ENCODE measurements at regions not wholly inside any gene's neighbourhood (a gene's known extent, or its start where the extent isn't known, plus 50 kb on each side); places are given as distances from the start of the nearest gene placed in this dataset.

DNA sequence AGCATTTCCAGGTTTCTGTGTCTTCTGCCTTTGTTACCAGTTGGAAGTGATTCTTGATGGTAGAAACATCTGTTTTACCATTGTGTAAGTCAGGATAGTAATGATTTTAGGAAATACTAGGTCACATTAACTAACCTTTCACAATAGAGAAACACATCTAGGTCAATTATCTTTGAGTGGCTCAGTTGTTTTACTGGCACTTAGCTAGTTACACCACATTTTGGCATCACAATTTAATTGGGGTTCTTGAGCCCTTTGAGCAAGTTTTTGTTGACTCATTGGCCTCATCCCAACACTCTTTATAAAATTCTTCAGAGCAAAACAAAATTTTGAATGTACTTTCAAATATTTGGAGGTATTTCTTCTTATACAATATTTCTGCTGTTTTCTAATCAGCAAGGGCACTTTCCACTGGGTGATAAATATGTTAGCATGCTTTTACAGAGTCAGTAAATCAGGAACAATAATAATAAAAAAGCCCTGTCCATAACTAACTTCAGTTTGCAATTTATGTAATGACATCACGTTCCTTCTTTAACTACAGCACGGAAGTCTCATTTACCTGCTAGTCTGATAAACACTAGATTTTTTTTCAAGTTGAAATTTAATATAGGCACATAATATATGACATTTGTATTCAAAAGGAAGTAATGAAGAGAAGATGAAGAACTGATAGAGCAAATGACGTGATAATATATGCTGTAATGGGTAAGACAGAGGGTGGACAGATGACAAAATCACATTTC is 64.8 kb upstream of the GK2 start (continued):
- TF ChIP-seq, protein P1, sequence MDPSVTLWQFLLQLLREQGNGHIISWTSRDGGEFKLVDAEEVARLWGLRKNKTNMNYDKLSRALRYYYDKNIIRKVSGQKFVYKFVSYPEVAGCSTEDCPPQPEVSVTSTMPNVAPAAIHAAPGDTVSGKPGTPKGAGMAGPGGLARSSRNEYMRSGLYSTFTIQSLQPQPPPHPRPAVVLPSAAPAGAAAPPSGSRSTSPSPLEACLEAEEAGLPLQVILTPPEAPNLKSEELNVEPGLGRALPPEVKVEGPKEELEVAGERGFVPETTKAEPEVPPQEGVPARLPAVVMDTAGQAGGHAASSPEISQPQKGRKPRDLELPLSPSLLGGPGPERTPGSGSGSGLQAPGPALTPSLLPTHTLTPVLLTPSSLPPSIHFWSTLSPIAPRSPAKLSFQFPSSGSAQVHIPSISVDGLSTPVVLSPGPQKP (IDR thresholded peaks at IDR 0.05; ENCODE audit: low read depth, low read length): no peak
- TF ChIP-seq RBBP5 (conservative IDR thresholded peaks at IDR 0.05) (no peak), DPF2 (IDR thresholded peaks at IDR 0.05) (no peak), FOS (IDR thresholded peaks at IDR 0.05; ENCODE audit: borderline replicate concordance, extremely low read depth, insufficient read length) (no peak), TAF1 (IDR thresholded peaks at IDR 0.05; ENCODE audit: borderline replicate concordance, low read depth, low read length) (no peak)

DNA sequence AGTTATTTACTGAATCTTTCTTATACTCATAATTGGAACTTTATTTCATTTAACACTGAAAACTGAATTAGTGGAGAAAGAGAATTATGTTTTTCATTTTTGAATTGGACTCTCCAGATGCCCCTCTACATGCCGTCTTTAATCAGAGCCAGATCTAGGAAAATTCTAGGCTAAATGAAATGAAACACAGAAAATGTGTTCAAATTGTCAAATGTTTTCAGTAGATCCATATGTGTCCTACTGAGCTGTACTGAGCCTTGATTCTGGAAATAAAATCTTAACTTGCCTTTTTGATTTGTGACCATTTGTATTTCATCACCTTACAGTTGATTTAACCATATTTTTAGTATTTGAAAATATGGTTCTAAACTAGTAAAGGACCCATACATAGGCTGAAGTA is 64.0 kb upstream of the GK2 start:
- Histone ChIP-seq H3K4me3 (no peak overlapping the region), H3K4me2 (ENCODE audit: control insufficient read depth, insufficient read depth) (no peak overlapping the region), H2AFZ (ENCODE audit: control insufficient read depth, low read depth, low read length) (no peak overlapping the region), H3K9me3 (replicated peaks; ENCODE audit: control insufficient read depth, insufficient read depth, low read length) (no peaks in the 10 kb centered on the region), H3K4me1 (ENCODE audit: control insufficient read depth, insufficient read depth, low read length) (no peaks in the 10 kb centered on the region), H3K79me2 (ENCODE audit: control insufficient read depth, insufficient read depth, low read length) (no peaks in the 10 kb centered on the region), H4K20me1 (ENCODE audit: control insufficient read depth, insufficient read depth) (no peaks in the 10 kb centered on the region), H3K27ac (ENCODE audit: control insufficient read depth, insufficient read depth) (no peak overlapping the region), H3K27me3 (replicated peaks in 1 of 2; ENCODE audit: control insufficient read depth in 2 of 2, insufficient read depth in 2 of 2, low read length in 1 of 2) (no peaks in the 10 kb centered on the region), H3K36me3 (ENCODE audit: control insufficient read depth in 2 of 2, insufficient read depth in 2 of 2, low read length in 1 of 2) (no peaks in the 10 kb centered on the region), H3K9ac (ENCODE audit: control insufficient read depth, insufficient read depth, low read length) (no peak overlapping the region)
- DNase-seq (ENCODE audit: low read depth, low spot score) (no peak), FAIRE-seq (no peak), ATAC-seq (no peak)
- CTCF ChIA-PET: no interaction called here
- in situ Hi-C loops (cut with MboI): no loop called here
- BruUV-seq (replicated peaks): no TSS peak
- RAD21 ChIA-PET (ENCODE audit: unreplicated experiment): no interaction called here
- intact Hi-C loops (cut with micrococcal nuclease; ENCODE audit: unreplicated experiment): no loop called here
- POLR2A ChIA-PET: no interaction called here
- SMC1A ChIA-PET (ENCODE audit: uncharacterized antibody, unreplicated experiment): no interaction called here
- 79% methylated on average over 1 of the region's 1 CpG for WGBS (ENCODE audit: insufficient coverage, insufficient replicate concordance, low lambda C conversion rate, missing lambda C conversion rate)
- TF ChIP-seq MXI1 (IDR thresholded peaks at IDR 0.05; ENCODE audit: low read depth, low read length): no peak
- TF ChIP-seq, protein P2, sequence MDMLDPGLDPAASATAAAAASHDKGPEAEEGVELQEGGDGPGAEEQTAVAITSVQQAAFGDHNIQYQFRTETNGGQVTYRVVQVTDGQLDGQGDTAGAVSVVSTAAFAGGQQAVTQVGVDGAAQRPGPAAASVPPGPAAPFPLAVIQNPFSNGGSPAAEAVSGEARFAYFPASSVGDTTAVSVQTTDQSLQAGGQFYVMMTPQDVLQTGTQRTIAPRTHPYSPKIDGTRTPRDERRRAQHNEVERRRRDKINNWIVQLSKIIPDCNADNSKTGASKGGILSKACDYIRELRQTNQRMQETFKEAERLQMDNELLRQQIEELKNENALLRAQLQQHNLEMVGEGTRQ (IDR thresholded peaks at IDR 0.05; ENCODE audit: borderline replicate concordance, low read depth, low read length): no peak
- no peak for TF ChIP-seq POLR2AphosphoS2 (IDR thresholded peaks at IDR 0.05; ENCODE audit: low read depth, low read length)
- no peak for TF ChIP-seq MTA3 (IDR thresholded peaks at IDR 0.05; ENCODE audit: borderline replicate concordance, low read length)
- no peak for TF ChIP-seq BMI1 (IDR thresholded peaks at IDR 0.05; ENCODE audit: borderline replicate concordance)
- no peak for TF ChIP-seq E2F4 (IDR thresholded peaks at IDR 0.05; ENCODE audit: low read depth, low read length)
- TF ChIP-seq CBFB (IDR thresholded peaks at IDR 0.05; ENCODE audit: low read depth): no peak
- no peak for TF ChIP-seq HDAC2 (IDR thresholded peaks at IDR 0.05)
- no peak for TF ChIP-seq RBBP5 (conservative IDR thresholded peaks at IDR 0.05)
- no peak for TF ChIP-seq MTA2 (IDR thresholded peaks at IDR 0.05; ENCODE audit: low read depth)
- no peak for TF ChIP-seq NRF1 (conservative IDR thresholded peaks at IDR 0.05; ENCODE audit: low read depth, low read length)
- TF ChIP-seq NR2C1 (IDR thresholded peaks at IDR 0.05): no peak
